ENCODE measurements at regions not wholly inside any gene's neighbourhood (a gene's known extent, or its start where the extent isn't known, plus 50 kb on each side); places are given as distances from the start of the nearest gene placed in this dataset.

- H3K4me3 ChIP-seq (ENCODE audit: low read depth, low read length), result no peak overlapping the region
- POLR2A ChIA-PET, result no interaction called here
- CTCF ChIA-PET, result no interaction called here
- no peak for TF ChIP-seq CTCF (IDR thresholded peaks at IDR 0.05; ENCODE audit: insufficient read depth, low read length, missing control alignments)
- DNase-seq (ENCODE audit: low read depth, low spot score), result no peak
These were observed 75.9 kb upstream of the A1CF start for GRCh38 chr10:50961297-50961696.

- TF ChIP-seq CTCF (IDR thresholded peaks at IDR 0.05; ENCODE audit: insufficient read depth, low read length, missing control alignments), result no peak
- H3K4me3 ChIP-seq (ENCODE audit: low read depth, low read length), result no peak overlapping the region
- POLR2A ChIA-PET, result no interaction called here
- CTCF ChIA-PET, result no interaction called here
- no peak for DNase-seq (ENCODE audit: low read depth, low spot score)
These were observed 77.6 kb upstream of the A1CF start for GRCh38 chr10:50963063-50963462.

- TF ChIP-seq CTCF (IDR thresholded peaks at IDR 0.05; ENCODE audit: insufficient read depth, low read length, missing control alignments), result no peak
- CTCF ChIA-PET, result no interaction called here
- no peak for DNase-seq (ENCODE audit: low read depth, low spot score)
- POLR2A ChIA-PET, result no interaction called here
- no peak overlapping the region for H3K4me3 ChIP-seq (ENCODE audit: low read depth, low read length)
These were observed 83.1 kb upstream of the A1CF start for GRCh38 chr10:50968386-50969091.

- no peak for DNase-seq (ENCODE audit: low read depth, low spot score)
- ChIA-PET POLR2A (no interaction called here), CTCF (interaction anchor here (1.1 kb wide), 1 partner anchor 9 kb away, joined by 4 read pairs; no protein-coding TSS in a partner anchor)
- no peak overlapping the region for H3K4me3 ChIP-seq (ENCODE audit: low read depth, low read length)
- no peak for TF ChIP-seq CTCF (IDR thresholded peaks at IDR 0.05; ENCODE audit: insufficient read depth, low read length, missing control alignments)
These were observed 87.2 kb upstream of the A1CF start for GRCh38 chr10:50972591-50972990.

GRCh38 chr10:50981385-50981784 is 92.9 kb upstream of the PRKG1 start:
- DNase-seq (ENCODE audit: low read depth, low spot score), result no peak
- ChIA-PET POLR2A (no interaction called here), CTCF (interaction anchor here (1.3 kb wide), 1 partner anchor 8 kb away, joined by 4 read pairs; no protein-coding TSS in a partner anchor)
- no peak overlapping the region for H3K4me3 ChIP-seq (ENCODE audit: low read depth, low read length)
- no peak for TF ChIP-seq CTCF (IDR thresholded peaks at IDR 0.05; ENCODE audit: insufficient read depth, low read length, missing control alignments)

GRCh38 chr10:50981904-50982303 is 92.4 kb upstream of the PRKG1 start:
- no peak for DNase-seq (ENCODE audit: low read depth, low spot score)
- ChIA-PET POLR2A (no interaction called here), CTCF (interaction anchor here (1.3 kb wide), 1 partner anchor 9 kb away, joined by 4 read pairs; no protein-coding TSS in a partner anchor)
- TF ChIP-seq CTCF (IDR thresholded peaks at IDR 0.05; ENCODE audit: insufficient read depth, low read length, missing control alignments), result no peak
- no peak overlapping the region for H3K4me3 ChIP-seq (ENCODE audit: low read depth, low read length)

All from AG04449 (cell line).